GM04503 (cell line): ENCODE measurements at regions not wholly inside any gene's neighbourhood (a gene's known extent, or its start where the extent isn't known, plus 50 kb on each side); places are given as distances from the start of the nearest gene placed in this dataset.

Experiments
- DNase-seq: peaks from one replicate; pipeline ENCODE4 v3.0.0-alpha.2; 2012; ENCODE audit warnings: low read depth

DNA sequence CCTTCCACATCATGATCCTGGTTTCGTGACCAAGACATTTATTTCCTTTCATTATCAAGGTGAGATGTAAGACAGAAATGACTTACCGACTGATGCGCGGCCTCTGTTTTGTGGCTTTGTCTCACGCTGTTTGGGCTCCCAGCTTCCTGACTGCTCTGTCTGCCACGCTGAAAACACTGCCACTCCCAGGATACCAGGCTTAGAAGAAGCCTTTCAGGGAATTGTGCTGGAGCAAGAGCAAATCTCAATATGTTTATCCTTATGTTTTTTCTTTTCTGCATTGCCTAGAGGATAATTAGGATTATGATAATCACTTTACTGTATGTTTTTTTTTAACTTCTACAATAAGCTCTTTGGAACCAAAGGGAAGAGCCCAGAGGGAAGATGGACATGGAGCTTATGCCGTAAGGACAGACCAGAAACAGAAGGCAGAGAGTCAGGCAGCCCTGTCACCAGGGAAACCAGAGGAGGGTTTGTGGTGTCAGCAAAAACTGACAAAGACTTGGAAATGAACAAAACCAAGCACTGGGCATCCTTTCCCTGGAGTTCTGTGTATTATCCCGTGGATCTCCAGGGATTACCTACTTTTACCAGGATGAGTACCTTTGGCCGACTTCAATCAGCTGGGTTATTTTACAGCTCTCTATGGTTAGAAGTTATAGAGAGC is 68.2 kb upstream of the ISX start:
- no peak for DNase-seq

DNA sequence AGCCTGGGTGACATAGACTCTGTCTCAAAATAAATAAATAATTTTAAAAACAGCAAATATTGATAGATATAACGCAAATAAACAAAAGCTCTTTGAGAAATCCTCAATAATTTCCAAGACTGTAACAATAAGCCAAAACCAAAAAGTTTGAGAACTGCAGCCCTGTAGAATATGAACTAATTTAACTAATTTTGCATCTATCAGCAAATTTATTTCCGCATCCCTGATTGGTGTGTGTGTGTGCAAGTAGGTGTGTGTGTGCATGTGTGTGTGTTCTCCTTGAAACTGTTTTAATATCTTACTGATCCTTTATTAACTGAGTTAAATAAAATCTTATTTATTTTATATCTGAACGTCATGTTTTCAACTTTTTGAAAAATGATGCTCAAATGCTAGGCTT is 67.0 kb upstream of the ISX start:
- DNase-seq, result no peak

DNA sequence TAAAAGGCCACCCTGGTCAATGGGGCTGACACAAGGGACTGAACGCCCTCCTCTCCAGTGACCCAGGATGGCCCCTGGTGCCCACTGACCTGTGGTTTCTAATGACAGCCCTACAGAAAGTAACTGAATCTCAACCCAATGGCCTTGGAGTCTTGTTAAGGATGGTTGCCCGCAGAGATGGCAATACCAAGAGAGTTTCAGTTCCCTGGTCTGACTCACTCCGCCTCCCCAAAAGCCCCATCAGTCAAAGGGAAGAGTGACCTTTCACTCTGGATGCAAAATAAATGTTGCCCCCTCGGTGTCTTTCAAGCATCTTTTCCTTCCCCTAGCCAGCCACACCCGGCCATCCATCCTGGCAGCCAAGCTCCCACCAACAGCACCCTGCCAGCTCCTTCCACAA is 57.7 kb upstream of the ISX start:
- DNase-seq, result no peak

DNA sequence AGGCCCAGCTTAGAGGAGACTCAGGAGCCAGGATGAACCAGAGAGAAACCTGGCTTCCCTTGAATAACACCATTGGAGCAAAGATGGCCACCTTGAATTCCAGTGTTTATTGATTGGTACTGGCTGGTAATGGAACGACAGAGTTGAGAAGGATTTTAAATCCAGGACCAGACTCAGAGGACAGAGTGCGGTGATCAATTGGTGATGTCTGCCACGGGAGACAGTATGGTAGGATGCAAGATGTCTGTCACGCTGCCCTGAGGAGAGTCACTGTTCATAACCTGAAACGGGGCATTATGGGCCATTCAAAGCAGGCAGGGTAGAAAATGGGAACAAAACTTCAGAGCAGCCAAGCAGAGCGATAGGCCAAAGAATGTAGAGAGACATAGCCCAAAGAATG is 55.4 kb upstream of the ISX start:
- no peak for DNase-seq

DNA sequence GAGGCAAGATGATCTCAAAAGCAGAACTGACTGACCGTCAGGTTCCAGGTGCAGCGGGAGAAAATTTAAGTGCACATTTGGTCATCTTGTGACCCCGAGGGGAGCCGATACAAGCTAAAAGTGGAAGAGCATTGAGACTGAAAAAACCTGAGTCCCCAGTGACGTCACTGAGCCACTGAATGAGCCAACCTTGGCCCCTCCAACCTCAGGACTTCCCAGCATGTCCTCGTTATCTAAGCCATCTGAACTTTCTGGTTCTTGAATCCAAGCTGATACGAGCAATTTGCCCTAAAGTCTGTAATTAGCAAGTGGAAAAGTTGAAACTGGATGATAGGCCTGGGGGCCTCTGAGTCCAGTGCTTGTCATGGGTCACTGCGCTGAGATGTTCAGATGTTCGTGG is 51.1 kb upstream of the ISX start:
- no peak for DNase-seq
